Esophagus squamous epithelium (tissue), 5 donors: ENCODE measurements at regions not wholly inside any gene's neighbourhood (a gene's known extent, or its start where the extent isn't known, plus 50 kb on each side); places are given as distances from the start of the nearest gene placed in this dataset.

ENCODE experiments used
- DNase-seq: peaks from one replicate; lab custom pipeline; 2025; lab: John Stamatoyannopoulos, UW
- H3K27ac ChIP-seq, 4 donors: fragments of 200-600 bp; sonication (generic); one replicate each; pipeline ENCODE4 v1.5.1; 2016 to 2019; ENCODE audit warnings: mild to moderate bottlenecking in 1 of 4
- H3K27me3 ChIP-seq, 4 donors: fragments of 200-600 bp; sonication (generic); 1 replicate in 3 of 4; 2 replicates in 1 of 4; pipeline versions ENCODE4 v1.5.1 to v1.6.0; 2017 to 2021; ENCODE audit warnings: antibody characterized with exemption in 1 of 4
- H3K36me3 ChIP-seq, 3 donors: fragments of 200-600 bp; sonication (generic); one replicate each; pipeline ENCODE4 v1.5.1; 2016 to 2019
- H3K4me1 ChIP-seq, 3 donors: fragments of 200-600 bp; sonication (generic); one replicate each; pipeline ENCODE4 v1.5.1; 2017 to 2019
- H3K4me3 ChIP-seq, 4 donors: fragments of 200-600 bp; sonication (generic); 1 replicate in 3 of 4; 2 replicates in 1 of 4; pipeline ENCODE4 v1.5.1; 2016 to 2019; ENCODE audit warnings: mild to moderate bottlenecking in 2 of 4, moderate library complexity in 1 of 4
- H3K9me3 ChIP-seq, 3 donors: fragments of 200-600 bp; sonication (generic); one replicate each; pipeline ENCODE4 v1.5.1; 2016 to 2019
- CTCF ChIP-seq, 6 experiments: fragments of 450-650 bp in 4 of 6; fragments of 200-600 bp in 2 of 6; sonication (generic) in 2 of 6; IDR thresholded peaks; one replicate each; pipeline ENCODE4 v1.5.1; 2016 to 2019; ENCODE audit warnings: antibody characterized with exemption in 6 of 6, mild to moderate bottlenecking in 4 of 6, moderate library complexity in 4 of 6
- POLR2A ChIP-seq, 4 donors: fragments of 450-650 bp; IDR thresholded peaks; one replicate each; pipeline ENCODE4 v1.6.1; 2017; ENCODE audit warnings: antibody characterized with exemption in 4 of 4, mild to moderate bottlenecking in 4 of 4, moderate library complexity in 3 of 4
- WGBS, 2 donors: methylation state at CpG; one replicate each; pipeline ENCODE4 v1.1.5; 2018; 5-methylcytosine and 5-hydroxymethylcytosine counted together
- intact Hi-C: fragments of 100-400 bp; cut with DNase I; formaldehyde crosslinking; loops from one replicate; pipeline ENCODE4 v1.15.0; 2022
- donor health status: DM: yes; HTN: yes; CAD: no.

- no peak for DNase-seq
- no peak overlapping the region for H3K27ac ChIP-seq
- no peaks in the 10 kb centered on the region for H3K36me3 ChIP-seq
- no peak for TF ChIP-seq CTCF (IDR thresholded peaks at IDR 0.05)
- no peak for TF ChIP-seq POLR2A (IDR thresholded peaks at IDR 0.05)
- intact Hi-C loops, result no loop called here
- no peaks in the 10 kb centered on the region for H3K4me1 ChIP-seq
- no peaks in the 10 kb centered on the region for H3K27me3 ChIP-seq
- H3K9me3 ChIP-seq, result no peaks in the 10 kb centered on the region
- H3K4me3 ChIP-seq, result no peak overlapping the region
Measured at GRCh38 chr12:87085286-87085685, 829.1 kb upstream of the MGAT4C start.

- Histone ChIP-seq H3K9me3 (no peaks in the 10 kb centered on the region), H3K27ac (no peak overlapping the region), H3K4me3 (no peak overlapping the region), H3K4me1 (no peaks in the 10 kb centered on the region), H3K36me3 (no peaks in the 10 kb centered on the region), H3K27me3 (no peaks in the 10 kb centered on the region)
- 63 to 71% methylated on average over 2 of the region's 2 CpGs for WGBS, 2 donors
- TF ChIP-seq POLR2A (IDR thresholded peaks at IDR 0.05), result no peak
- TF ChIP-seq CTCF (IDR thresholded peaks at IDR 0.05), result no peak
- no peak for DNase-seq
- intact Hi-C loops, result no loop called here
Measured at GRCh38 chr12:87082756-87083155, 826.6 kb upstream of the MGAT4C start.

GRCh38 chr12:87074781-87075180 lies 818.6 kb upstream of the MGAT4C start:
- no peaks in the 10 kb centered on the region for H3K4me1 ChIP-seq
- no peak overlapping the region for H3K4me3 ChIP-seq
- no peaks in the 10 kb centered on the region for H3K36me3 ChIP-seq
- intact Hi-C loops, result no loop called here
- WGBS, 2 donors, result 57 to 64% methylated on average over 2 of the region's 2 CpGs
- TF ChIP-seq POLR2A (IDR thresholded peaks at IDR 0.05) (no peak), CTCF (IDR thresholded peaks at IDR 0.05) (no peak)
- no peak for DNase-seq
- H3K27me3 ChIP-seq, result no peaks in the 10 kb centered on the region
- no peak overlapping the region for H3K27ac ChIP-seq
- peaks cover 0 to 13% (median 0%) of the 10 kb centered on the region in 3 donors for H3K9me3 ChIP-seq

- H3K27me3 ChIP-seq, result no peaks in the 10 kb centered on the region
- intact Hi-C loops, result no loop called here
Measured at GRCh38 chr12:87066326-87066725, 810.1 kb upstream of the MGAT4C start.

GRCh38 chr12:87059231-87059630 lies 803.0 kb upstream of the MGAT4C start:
- Histone ChIP-seq H3K27ac (no peak overlapping the region), H3K27me3 (no peaks in the 10 kb centered on the region), H3K36me3 (no peaks in the 10 kb centered on the region), H3K9me3 (no peaks in the 10 kb centered on the region), H3K4me3 (no peak overlapping the region), H3K4me1 (no peaks in the 10 kb centered on the region)
- 39 to 53% methylated on average over 1 of the region's 1 CpG for WGBS, 2 donors
- no peak for DNase-seq
- no peak for TF ChIP-seq POLR2A (IDR thresholded peaks at IDR 0.05)
- TF ChIP-seq CTCF (IDR thresholded peaks at IDR 0.05), result no peak
- intact Hi-C loops, result no loop called here

More at GRCh38 chr12:87066326-87066725, 810.1 kb upstream of the MGAT4C start:
- no peak for TF ChIP-seq CTCF (IDR thresholded peaks at IDR 0.05)
- no peak for TF ChIP-seq POLR2A (IDR thresholded peaks at IDR 0.05)
- Histone ChIP-seq H3K4me3 (no peak overlapping the region), H3K4me1 (no peaks in the 10 kb centered on the region), H3K27ac (no peak overlapping the region), H3K9me3 (no peaks in the 10 kb centered on the region), H3K36me3 (no peaks in the 10 kb centered on the region)
- WGBS, 2 donors, result 47 to 54% methylated on average over 2 of the region's 2 CpGs
- no peak for DNase-seq
